Erythroblast (primary cell): ENCODE measurements at regions not wholly inside any gene's neighbourhood (a gene's known extent, or its start where the extent isn't known, plus 50 kb on each side); places are given as distances from the start of the nearest gene placed in this dataset.
"Not testable (repeated sequence)": the region's sequence is repeated elsewhere in the genome, so short reads cannot be mapped to it uniquely, and the experiment has no call there.

ENCODE experiments used
- DNase-seq, 2 experiments: peaks; one replicate each; lab custom pipeline; 2025; lab: John Stamatoyannopoulos, UW
- GATA1 ChIP-seq: IDR thresholded peaks from 2 replicates; pipeline ENCODE4 v1.6.1; 2011; ENCODE audit warnings: low read depth, mild to moderate bottlenecking, control low read depth, low read length, moderate library complexity
- POLR2A ChIP-seq: IDR thresholded peaks from 2 replicates; pipeline ENCODE4 v1.6.1; 2011; ENCODE audit warnings: mild to moderate bottlenecking, low read length

DNA sequence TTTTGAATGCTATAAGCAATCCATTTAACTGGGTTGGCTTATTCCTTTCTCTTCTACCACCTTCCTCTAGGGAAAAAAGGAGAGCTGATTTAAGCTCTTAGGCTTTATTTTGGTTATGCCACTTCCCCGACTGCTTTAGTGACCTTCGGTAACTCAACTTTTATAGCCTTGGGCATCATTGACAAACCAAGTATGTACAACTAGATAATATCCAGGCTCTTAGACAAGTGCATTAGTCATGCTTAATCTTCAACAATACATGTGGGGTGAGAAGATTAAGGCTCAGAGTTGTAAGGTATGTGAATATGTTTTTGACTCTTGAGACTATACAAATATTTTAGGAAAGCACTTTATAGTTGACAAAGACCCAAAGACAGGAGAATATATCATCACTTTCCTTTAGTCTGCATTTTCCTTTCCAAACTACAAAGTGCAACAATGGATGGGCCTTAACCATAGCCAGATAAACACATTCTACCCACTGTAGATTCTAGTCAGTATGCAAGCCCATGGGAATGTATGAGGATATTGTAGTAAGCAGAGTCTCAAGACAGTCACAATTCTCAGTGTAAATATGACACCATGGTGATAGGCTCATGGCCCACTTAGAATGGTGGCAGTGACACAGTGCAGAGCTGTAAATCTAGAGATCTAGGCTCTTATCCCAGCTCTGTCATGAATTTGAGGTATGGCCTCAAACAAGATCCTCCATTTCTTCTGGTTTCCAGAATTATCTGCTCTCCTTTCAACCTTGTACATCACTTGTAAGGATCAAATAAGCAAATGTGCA lies 1117.3 kb downstream of the SORCS3 start:
- no peak for TF ChIP-seq GATA1
- no peak for TF ChIP-seq POLR2A
- no peak for DNase-seq

DNA sequence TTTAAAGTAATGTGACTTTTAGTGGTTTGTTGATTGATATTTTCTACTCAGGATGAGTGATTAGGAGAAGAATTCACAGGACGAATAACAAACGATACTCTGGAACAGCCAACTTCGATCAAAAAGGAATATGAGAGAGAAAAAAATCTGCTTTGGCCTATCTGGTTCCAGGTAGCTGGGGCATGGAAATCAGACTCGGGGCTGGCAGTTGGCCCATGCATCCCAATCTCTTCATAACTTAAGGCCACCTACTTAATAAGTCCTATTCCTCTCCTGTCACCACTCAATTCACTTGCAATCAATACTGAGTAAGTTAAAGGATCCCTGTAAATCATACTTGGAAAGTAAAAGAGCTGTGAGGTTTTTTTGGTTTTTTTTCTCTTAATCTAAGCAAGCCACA lies 1116.2 kb downstream of the SORCS3 start:
- TF ChIP-seq POLR2A (no peak), GATA1 (no peak)

DNA sequence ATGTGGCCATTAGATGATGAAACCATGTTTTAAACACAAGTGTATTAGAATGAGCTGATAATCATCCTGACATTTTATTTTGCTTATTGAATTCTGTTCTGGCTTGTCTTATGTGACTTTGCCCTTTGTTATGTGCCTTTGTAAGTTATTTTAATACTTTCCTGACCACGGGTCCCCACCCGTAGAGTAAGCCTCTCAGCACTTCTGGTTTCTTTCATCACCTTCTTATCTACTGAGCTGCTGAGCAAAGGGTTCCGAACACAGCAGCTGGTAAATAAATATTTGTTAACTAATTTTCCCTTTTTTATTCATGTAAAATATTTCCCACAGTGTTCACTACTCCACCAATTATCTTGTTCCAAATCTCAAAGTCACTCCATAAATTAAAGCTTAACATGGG lies 1115.3 kb downstream of the SORCS3 start:
- no peak for TF ChIP-seq POLR2A
- no peak for TF ChIP-seq GATA1
- no peak for DNase-seq

More for the DNA sequence above, 1116.2 kb downstream of the SORCS3 start:
- no peak for DNase-seq

DNA sequence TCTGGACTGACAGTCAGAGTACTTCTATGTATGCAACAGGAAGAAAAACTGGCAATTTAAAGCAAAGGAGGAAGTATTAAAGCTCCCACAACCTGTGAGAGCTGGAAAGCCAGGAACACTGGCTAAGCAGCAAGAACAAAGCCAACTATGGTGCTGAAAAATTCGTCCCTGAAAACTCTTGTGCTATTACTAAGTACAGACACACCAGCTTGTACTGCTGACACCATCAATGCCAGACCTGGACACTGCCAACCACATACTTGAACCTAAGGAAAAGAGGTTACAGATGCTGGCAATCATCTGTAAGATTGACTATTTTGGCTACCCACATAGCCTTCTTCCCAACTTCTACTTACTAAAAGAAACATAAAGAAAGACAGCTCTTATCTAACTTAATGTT lies 1110.6 kb downstream of the SORCS3 start:
- TF ChIP-seq POLR2A (no peak), GATA1 (no peak)
- no peak for DNase-seq

DNA sequence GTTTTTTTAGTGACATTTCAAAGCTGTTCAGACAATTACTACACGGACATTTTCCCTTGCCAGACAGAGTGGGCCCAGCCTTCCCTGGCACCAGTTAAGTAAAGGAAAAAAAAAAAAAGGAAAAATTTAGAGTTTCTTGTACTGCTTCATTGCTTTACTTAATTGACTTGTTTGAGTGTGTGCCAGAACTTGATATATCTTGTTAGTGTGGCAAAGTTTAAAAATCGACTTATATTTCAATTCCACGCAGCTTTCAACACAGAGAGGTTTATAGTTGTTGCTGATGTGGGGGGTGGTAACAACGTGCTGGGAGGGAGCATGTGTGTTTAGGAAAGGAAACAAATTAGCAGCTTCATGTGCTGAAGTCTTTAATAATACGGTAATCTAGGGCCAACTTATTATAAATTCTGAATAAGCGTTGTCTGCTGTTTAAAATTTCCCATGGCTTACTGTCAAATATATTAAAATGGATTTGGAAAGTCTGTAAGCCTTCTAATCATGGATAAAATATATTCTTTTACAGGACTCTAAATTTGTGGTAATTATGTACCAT lies 1104.6 kb downstream of the SORCS3 start:
- TF ChIP-seq GATA1 (no peak), POLR2A (no peak)
- DNase-seq, result no peak

DNA sequence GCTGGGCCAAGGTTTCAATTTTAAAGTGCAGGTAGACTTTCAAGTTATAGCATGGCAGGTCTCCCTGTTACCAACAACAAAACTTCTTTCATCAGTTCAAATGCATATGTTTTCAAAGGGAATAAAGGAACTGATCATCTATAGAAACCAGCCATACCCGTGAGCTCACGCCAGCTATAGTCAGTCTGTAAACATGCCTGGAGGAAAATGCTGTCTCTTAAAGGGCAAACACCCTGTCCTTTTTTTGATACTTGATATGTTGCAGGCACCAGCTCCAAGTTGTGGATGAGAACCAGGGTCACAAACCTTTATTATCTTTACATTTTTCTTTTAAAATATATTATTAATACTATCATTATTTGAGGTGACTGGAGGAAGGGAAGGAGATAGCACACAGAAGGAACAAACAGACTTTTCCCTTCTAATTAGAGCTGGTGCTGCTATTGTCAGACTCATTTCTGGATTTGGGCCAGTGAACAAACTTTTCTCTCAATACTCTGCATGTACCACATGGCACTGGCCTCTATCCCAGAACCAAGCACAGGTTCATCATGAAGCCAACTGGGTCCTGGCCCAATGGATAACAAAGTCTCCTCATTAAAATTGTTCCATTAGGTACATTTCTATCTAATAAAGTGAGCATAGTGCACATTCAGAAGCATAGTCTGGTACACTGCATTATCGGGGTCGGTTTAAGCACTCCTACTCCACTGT lies 1102.4 kb downstream of the SORCS3 start:
- TF ChIP-seq POLR2A (no peak), GATA1 (no peak)
- DNase-seq, result no peak

DNA sequence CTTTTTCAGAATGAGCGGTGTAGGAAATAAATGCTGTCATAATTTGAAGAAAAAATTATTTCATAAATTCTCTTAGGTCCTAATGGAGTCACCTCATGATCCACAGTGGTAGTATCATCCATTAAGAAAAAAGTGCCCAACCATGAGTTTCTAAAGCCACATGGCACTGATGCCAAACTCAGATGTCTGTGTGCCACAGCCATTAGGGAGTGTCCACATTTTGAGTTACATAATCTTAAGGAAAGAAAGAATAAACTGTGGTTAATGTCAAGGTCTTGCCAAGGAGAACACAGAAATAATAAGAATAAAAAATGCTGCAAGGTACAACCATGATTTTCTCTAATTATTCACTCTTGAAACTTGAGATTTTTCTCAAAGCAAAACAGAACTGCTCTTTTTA lies 1101.8 kb downstream of the SORCS3 start:
- TF ChIP-seq GATA1 (no peak), POLR2A (no peak)
- DNase-seq, result no peak

DNA sequence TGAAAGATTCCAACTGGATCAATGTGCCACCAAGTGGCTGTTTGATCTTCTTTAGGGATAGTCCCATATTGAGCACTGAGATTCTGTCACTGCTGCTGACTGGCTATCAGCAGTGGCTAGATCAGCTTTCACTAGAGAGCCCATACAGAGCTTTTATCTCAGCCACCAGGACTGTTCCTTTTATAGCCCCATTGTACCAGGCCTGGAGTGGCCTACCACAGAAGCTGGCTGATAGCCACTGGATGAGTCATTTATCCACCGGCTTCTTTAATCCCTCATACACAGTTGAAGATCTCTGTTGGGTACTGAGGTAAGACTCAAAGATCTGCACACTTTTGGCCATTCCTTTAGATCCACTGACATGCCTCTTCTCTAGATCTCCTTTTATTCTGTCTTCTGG lies 1101.1 kb downstream of the SORCS3 start:
- TF ChIP-seq GATA1 (no peak), POLR2A (no peak)
- DNase-seq, result no peak

DNA sequence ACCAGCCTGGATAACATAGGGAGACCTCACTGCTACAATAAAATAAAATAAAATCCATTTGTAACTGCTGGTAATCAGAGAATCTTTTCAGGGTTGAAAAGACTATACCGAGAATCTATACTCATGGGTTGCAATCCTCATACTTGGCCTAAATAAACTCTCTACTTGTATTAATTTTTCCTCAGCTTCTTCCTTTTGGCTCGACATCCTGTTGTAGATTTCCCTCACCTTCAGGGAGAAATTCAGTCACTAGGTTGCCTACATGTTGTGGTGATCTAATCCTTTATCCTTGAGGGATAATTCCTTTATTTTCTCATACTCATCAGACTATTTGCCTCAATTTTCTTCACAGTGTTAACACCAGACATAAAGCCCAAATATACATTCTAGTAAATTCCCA lies 1093.4 kb downstream of the SORCS3 start:
- TF ChIP-seq GATA1 (no peak), POLR2A (no peak)
- DNase-seq, result no peak

DNA sequence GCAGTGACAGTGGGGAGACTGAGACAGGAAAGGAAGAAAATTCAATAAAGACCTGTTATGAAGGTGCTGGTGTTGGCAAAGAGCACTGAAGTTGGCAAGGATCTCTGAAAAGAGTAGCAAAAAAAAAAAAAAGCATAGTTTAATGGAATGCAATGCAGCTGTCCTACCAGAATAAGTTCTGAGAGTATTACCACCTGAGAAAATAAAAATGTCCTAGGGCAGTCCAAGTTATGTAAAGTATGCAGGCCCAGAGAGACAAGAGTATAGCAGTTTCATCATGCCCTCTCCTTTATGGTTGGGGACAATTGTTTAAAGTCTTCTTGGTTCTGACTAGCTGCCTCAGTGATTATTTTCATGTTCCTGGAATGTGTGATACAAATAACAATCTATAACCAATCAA lies 1092.8 kb downstream of the SORCS3 start:
- TF ChIP-seq GATA1, result no peak
- TF ChIP-seq POLR2A, result no peak
- DNase-seq, result no peak

DNA sequence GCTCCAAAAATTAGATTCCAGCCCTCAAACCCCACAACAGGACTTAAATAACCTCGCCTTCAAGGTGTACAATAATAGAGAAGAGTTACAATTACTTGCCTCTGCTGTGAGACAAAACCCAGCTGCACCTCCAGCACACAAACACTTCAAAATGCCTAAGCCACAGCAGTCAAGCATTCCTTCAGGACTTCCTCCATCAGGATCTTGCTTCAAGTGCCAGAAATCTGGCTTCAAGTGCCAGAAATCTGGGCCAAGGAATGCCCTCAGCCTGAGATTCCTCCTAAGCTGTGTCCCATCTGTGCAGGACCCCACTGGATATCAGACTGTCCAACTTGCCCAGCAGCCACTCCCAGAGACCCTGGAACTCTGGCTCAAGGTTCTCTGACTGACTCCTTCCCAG lies 1088.3 kb downstream of the SORCS3 start:
- no peak for DNase-seq
- TF ChIP-seq POLR2A, result no peak
- TF ChIP-seq GATA1, result no peak

DNA sequence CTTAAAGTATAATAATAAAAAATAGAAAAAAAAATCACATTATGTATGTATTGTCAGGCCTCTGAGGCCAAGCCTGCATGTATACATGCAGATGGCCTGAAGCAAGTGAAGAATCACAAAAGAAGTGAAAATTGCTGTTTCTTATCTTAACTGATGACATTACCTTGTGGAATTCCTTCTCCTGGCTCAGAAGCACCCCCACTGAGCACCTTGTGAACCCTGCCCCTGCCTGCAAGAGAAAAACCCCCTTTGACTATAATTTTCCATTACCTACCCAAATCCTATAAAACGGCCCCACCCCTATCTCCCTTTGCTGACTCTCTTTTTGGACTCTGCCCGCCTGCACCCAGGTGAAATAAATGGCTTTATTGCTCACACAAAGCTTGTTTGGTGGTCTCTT lies 1086.5 kb downstream of the SORCS3 start:
- not testable (repeated sequence) for DNase-seq

DNA sequence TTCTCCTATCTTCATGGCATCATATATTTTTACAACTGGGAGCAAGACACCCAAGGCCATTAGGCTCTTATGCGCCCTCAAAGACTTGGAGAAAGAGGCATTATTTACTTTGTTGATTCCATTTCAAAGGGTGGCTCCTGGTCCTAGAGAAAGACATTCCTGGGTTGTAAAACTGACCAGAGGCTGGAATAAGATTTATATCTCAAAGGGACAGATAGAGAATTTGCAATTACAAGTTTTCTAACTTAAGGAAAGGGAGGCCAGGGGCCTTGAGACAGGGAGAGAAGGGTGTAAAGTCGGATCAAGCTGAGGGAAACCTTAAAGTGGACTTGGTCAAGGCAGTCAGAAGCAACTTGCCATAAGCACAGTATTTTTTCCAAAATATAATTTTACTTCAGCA lies 1086.0 kb downstream of the SORCS3 start:
- DNase-seq, result no peak
- no peak for TF ChIP-seq GATA1
- no peak for TF ChIP-seq POLR2A

DNA sequence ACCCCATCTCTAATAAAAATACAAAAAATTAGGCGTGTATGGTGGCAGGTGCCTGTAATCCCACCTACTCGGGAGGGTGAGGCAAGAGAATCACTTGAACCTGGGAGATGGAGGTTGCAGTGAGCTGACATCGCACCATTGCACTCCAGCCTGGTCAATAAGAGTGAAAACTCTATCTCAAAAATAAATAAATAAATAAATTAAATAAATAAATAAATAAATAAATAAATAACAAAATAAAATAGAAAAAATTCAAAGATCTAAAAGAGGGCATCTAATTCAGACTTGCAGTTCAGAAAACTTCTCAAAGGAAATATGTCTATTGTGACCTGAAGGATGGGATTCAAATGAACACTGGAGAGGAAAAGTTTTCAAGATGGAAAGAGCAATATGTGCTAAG lies 1085.1 kb downstream of the SORCS3 start:
- no peak for DNase-seq
- TF ChIP-seq POLR2A (no peak), GATA1 (no peak)

DNA sequence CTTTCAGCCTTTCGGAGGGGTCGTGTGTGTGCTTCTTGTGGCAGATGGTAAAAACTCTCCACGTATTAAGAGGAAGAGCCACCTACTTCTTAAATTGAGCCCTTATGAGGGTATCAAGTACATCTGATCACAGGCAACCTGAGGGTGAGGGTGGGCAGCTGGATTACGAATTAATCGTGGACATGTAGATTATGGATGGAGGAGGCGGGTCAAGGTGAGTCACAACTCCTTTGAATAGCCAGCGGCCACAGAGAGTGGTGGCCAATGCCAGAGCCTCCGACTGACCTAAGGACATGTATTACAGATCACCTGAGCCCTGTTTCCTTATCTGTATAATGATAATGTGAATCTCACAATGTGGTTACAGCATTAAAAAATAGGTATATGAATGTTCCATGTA lies 1083.9 kb downstream of the SORCS3 start:
- no peak for TF ChIP-seq GATA1
- no peak for TF ChIP-seq POLR2A
- no peak for DNase-seq
